ENCODE measurements at regions not wholly inside any gene's neighbourhood (a gene's known extent, or its start where the extent isn't known, plus 50 kb on each side); places are given as distances from the start of the nearest gene placed in this dataset.

DNA sequence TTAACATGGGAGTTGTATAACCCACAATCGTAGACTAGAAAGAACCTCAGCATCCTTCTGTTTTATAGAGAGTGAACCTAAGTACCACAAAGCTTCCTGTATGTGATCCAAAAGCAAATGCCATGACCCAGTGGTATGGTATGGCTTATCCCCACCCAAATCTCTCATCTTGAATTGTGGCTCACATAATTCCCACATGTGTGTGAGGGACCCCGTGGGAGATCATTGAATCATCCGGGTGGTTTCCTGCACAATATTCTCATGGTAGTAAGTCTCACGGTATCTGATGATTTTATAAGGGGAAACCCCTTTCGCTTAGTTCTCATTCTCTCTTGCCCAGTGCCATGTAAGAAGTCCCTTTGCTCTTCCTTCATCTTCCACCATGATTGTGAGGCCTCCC lies 587.9 kb downstream of the LMO7 start:
- FAIRE-seq (no peak), DNase-seq (no peak), ATAC-seq (no peak)
- Histone ChIP-seq H3K4me1 (no peaks in the 10 kb centered on the region), H3K27me3 (no peaks in the 10 kb centered on the region), H3K9me3 (no peaks in the 10 kb centered on the region), H3K4me3 (no peak overlapping the region), H3K36me3 (no peaks in the 10 kb centered on the region), H3K27ac (no peak overlapping the region)
- WGBS, 2 donors: 79 to 88% methylated on average over 5 of the region's 5 CpGs
- intact Hi-C loops (cut with DNase I): no loop called here
- TF ChIP-seq, protein P1, sequence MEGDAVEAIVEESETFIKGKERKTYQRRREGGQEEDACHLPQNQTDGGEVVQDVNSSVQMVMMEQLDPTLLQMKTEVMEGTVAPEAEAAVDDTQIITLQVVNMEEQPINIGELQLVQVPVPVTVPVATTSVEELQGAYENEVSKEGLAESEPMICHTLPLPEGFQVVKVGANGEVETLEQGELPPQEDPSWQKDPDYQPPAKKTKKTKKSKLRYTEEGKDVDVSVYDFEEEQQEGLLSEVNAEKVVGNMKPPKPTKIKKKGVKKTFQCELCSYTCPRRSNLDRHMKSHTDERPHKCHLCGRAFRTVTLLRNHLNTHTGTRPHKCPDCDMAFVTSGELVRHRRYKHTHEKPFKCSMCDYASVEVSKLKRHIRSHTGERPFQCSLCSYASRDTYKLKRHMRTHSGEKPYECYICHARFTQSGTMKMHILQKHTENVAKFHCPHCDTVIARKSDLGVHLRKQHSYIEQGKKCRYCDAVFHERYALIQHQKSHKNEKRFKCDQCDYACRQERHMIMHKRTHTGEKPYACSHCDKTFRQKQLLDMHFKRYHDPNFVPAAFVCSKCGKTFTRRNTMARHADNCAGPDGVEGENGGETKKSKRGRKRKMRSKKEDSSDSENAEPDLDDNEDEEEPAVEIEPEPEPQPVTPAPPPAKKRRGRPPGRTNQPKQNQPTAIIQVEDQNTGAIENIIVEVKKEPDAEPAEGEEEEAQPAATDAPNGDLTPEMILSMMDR (IDR thresholded peaks at IDR 0.05): no peak

DNA sequence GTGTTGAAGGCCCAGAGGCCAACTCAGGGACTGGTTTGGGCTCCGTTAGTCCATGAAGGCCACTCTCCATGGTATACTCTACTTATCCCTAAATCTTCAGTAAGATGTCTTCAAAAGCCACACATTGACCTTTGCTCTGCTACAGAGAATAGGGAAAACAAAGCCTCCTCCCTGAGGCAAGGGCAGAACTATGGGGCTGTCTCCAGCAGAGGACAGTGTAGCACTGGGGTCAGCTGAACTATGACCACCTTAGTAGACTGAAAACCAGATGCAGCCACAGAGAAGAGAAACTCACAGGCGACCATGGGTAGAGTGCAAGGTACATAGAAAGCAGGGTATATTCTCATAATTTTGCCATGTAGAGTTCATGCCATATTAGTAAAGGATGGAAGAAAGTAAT lies 587.4 kb downstream of the LMO7 start:
- intact Hi-C loops (cut with DNase I): no loop called here
- 72 to 78% methylated on average over 2 of the region's 2 CpGs for WGBS, 2 donors
- Histone ChIP-seq H3K4me1 (no peaks in the 10 kb centered on the region), H3K27ac (no peak overlapping the region), H3K36me3 (no peaks in the 10 kb centered on the region), H3K27me3 (no peaks in the 10 kb centered on the region), H3K4me3 (no peak overlapping the region), H3K9me3 (no peaks in the 10 kb centered on the region)
- TF ChIP-seq, protein P1 (IDR thresholded peaks at IDR 0.05): no peak
- DNase-seq (no peak), ATAC-seq (no peak), FAIRE-seq (no peak)

DNA sequence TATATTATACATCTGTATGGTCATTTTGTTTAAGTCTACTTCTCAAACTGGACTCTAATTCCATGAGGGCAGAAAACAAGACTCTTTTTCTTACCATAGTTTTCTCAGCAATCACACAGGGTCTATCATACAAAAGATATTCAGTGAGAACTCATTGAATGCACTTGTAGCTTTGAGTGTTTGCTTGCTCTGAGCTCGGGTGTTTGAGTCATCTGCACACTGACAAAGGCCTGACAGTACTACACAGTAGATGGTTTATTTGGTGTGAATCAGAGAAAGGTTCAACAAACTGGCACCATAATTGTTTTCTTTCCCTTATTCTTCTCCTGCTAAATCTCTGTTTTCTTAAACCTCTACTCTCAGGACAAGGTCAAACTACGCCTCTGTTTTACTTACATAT lies 586.4 kb downstream of the LMO7 start:
- FAIRE-seq: no peak
- Histone ChIP-seq H3K36me3 (no peaks in the 10 kb centered on the region), H3K9me3 (no peaks in the 10 kb centered on the region), H3K4me1 (no peaks in the 10 kb centered on the region), H3K27ac (no peak overlapping the region), H3K4me3 (no peak overlapping the region), H3K27me3 (no peaks in the 10 kb centered on the region)
- intact Hi-C loops (cut with DNase I): no loop called here
- 40 to 58% methylated on average over 2 of the region's 2 CpGs for WGBS, 2 donors
- no peak for ATAC-seq
- TF ChIP-seq, protein P1 (IDR thresholded peaks at IDR 0.05): no peak
- no peak for DNase-seq

DNA sequence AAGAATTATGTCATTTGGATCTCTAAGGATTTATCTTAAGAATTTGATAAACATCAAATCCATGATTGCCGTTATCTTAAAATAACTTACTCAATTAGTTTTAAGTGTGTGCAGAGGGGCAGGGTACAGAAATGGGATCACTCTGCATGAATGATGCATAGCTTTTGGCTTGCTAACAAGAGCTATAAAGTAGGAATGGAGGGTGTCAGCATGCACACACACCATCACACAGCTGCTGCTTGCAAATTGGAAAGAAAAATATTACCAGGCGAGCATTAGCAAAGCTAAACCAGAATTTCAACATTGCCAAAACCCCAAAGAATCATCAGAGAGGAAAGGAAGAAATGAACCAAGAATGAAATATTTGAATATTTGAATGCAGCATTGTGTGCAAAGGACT lies 580.6 kb downstream of the LMO7 start:
- DNase-seq (no peak), FAIRE-seq (no peak), ATAC-seq (no peak)
- TF ChIP-seq, protein P1 (IDR thresholded peaks at IDR 0.05): no peak
- 76 to 77% methylated on average over 2 of the region's 2 CpGs for WGBS, 2 donors
- no peak overlapping the region for H3K4me3 ChIP-seq
- H3K27ac ChIP-seq: no peak overlapping the region
- H3K9me3 ChIP-seq: no peaks in the 10 kb centered on the region
- intact Hi-C loops (cut with DNase I): no loop called here
- H3K36me3 ChIP-seq: no peaks in the 10 kb centered on the region
- no peaks in the 10 kb centered on the region for H3K4me1 ChIP-seq
- no peaks in the 10 kb centered on the region for H3K27me3 ChIP-seq

DNA sequence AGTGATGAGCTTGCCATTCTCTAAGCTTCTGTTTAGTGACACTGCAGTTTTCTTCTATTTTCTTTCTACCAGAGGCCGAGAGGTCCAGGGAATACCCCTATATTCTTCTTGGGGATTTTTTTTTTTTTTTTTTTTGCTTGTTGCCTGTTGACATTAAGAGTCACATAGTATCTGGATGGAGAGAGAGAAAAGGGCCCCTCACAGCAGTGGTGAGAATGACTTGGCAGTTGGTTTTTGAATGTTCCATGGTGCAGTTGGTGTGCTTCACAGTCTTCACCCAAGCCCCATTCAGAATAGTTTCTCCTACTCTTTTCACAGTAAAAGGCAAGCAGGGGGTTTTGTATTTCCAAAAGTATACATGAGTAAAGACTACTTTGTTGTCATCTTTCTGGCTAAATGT lies 577.9 kb downstream of the LMO7 start:
- no peaks in the 10 kb centered on the region for H3K36me3 ChIP-seq
- DNase-seq: no peak
- no peak for ATAC-seq
- H3K27ac ChIP-seq: no peak overlapping the region
- FAIRE-seq: no peak
- no peak overlapping the region for H3K4me3 ChIP-seq
- no peaks in the 10 kb centered on the region for H3K4me1 ChIP-seq
- H3K9me3 ChIP-seq: no peaks in the 10 kb centered on the region
- no peaks in the 10 kb centered on the region for H3K27me3 ChIP-seq
- TF ChIP-seq, protein P1 (IDR thresholded peaks at IDR 0.05): no peak
- intact Hi-C loops (cut with DNase I): no loop called here
- WGBS, 2 donors: 88 to 97% methylated on average over 1 of the region's 1 CpG
